SK-N-SH (cell line): ENCODE measurements at regions not wholly inside any gene's neighbourhood (a gene's known extent, or its start where the extent isn't known, plus 50 kb on each side); places are given as distances from the start of the nearest gene placed in this dataset.

Experiments
- CTCF ChIA-PET: fragments of 300-600, 350-600 bp; formaldehyde crosslinking; extraction: SDS; loops from one replicate; lab custom pipeline; 2021; lab: Yijun Ruan, JAX
- POLR2A ChIA-PET: fragments of 350-600 bp; sonication (Branson Sonifier 250); formaldehyde crosslinking; extraction: SDS; loops from one replicate; lab custom pipeline; 2020; ENCODE audit warnings: antibody characterized with exemption, inconsistent platforms; lab: Yijun Ruan, JAX
- DNase-seq: peaks from one replicate; pipeline ENCODE4 v3.0.0; 2012
- H2AFZ ChIP-seq: fragments of 200-600 bp; sonication (generic); 2 replicates; pipeline ENCODE4 v1.8.1; 2016; ENCODE audit warnings: antibody characterized with exemption, mild to moderate bottlenecking, low read depth
- H3F3A ChIP-seq: fragments of 200-600 bp; sonication (generic); replicated peaks from 2 replicates; pipeline ENCODE3; 2016; ENCODE audit warnings: antibody characterized with exemption, mild to moderate bottlenecking; ENCODE audit not compliant: insufficient read depth
- H3K27ac ChIP-seq, 2 experiments: fragments of 200-500 bp in 1 of 2; fragments of 200-600 bp in 1 of 2; sonication (Bioruptor generic) in 1 of 2; sonication (generic), shearing (Covaris generic) in 1 of 2; 2 replicates each; pipeline versions ENCODE4 v1.5.1 to v1.6.1; 2014 to 2016; ENCODE audit warnings: low read depth in 2 of 2, inconsistent platforms in 1 of 2, low read length in 1 of 2, mild to moderate bottlenecking in 1 of 2, mixed read lengths in 1 of 2
- H3K27me3 ChIP-seq: fragments of 200-600 bp; sonication (generic), shearing (Covaris generic); 2 replicates; pipeline ENCODE4 v1.6.1; 2016; ENCODE audit warnings: mixed run types; ENCODE audit not compliant: insufficient read depth
- H3K36me3 ChIP-seq, 2 experiments: fragments of 200-500 bp in 1 of 2; fragments of 200-600 bp in 1 of 2; sonication (Bioruptor generic) in 1 of 2; sonication (generic) in 1 of 2; replicated peaks in 1 of 2; 2 replicates each; pipeline versions ENCODE3 to v1.5.1; 2014 to 2016; ENCODE audit warnings: low read length in 1 of 2, mild to moderate bottlenecking in 1 of 2; ENCODE audit not compliant: insufficient read depth in 2 of 2, control insufficient read depth in 1 of 2
- H3K4me1 ChIP-seq, 2 experiments: fragments of 200-500 bp in 1 of 2; fragments of 200-600 bp in 1 of 2; sonication (Bioruptor generic) in 1 of 2; sonication (generic), shearing (Covaris generic) in 1 of 2; 2 replicates each; pipeline versions ENCODE4 v1.5.1 to v1.6.1; 2014 to 2016; ENCODE audit warnings: low read depth in 1 of 2, low read length in 1 of 2, mixed run types in 1 of 2; ENCODE audit not compliant: insufficient read depth in 2 of 2, control insufficient read depth in 1 of 2
- H3K4me2 ChIP-seq: fragments of 200-600 bp; sonication (generic), shearing (Covaris generic); 2 replicates; pipeline ENCODE4 v1.6.1; 2017; ENCODE audit warnings: mixed run types
- H3K4me3 ChIP-seq, 2 experiments: fragments of 200-500 bp in 1 of 2; fragments of 200-600 bp in 1 of 2; sonication (Bioruptor generic) in 1 of 2; sonication (generic), shearing (Covaris generic) in 1 of 2; 2 replicates each; pipeline versions ENCODE4 v1.5.1 to v1.8.1; 2014 to 2016; ENCODE audit warnings: low read depth in 2 of 2, inconsistent platforms in 1 of 2, low read length in 1 of 2, mild to moderate bottlenecking in 1 of 2, mixed read lengths in 1 of 2, moderate library complexity in 1 of 2
- H3K79me2 ChIP-seq: fragments of 200-600 bp; sonication (generic); 2 replicates; pipeline ENCODE4 v1.8.1; 2017; ENCODE audit warnings: mild to moderate bottlenecking; ENCODE audit not compliant: insufficient read depth
- H3K9ac ChIP-seq: fragments of 200-600 bp; sonication (generic); 2 replicates; pipeline ENCODE4 v1.6.1; 2017; ENCODE audit warnings: mixed run types
- H3K9me2 ChIP-seq: fragments of 200-600 bp; sonication (generic); 2 replicates; pipeline ENCODE4 v1.6.1; 2017; ENCODE audit warnings: mixed run types
- H3K9me3 ChIP-seq: fragments of 200-600 bp; sonication (generic); 2 replicates; pipeline ENCODE4 v1.6.1; 2017; ENCODE audit warnings: mixed run types, mild to moderate bottlenecking, moderate library complexity
- H4K20me1 ChIP-seq: fragments of 200-600 bp; sonication (generic); 2 replicates; pipeline ENCODE4 v1.6.1; 2017; ENCODE audit warnings: mild to moderate bottlenecking, mixed run types; ENCODE audit not compliant: insufficient read depth
- CHD2 ChIP-seq: fragments of 150-350 bp; IDR thresholded peaks from 2 replicates; pipeline ENCODE4 v1.6.1; 2018; ENCODE audit warnings: low read length; ENCODE audit not compliant: partially characterized antibody
- CTCF ChIP-seq: fragments of 200-600 bp; sonication (generic); IDR thresholded peaks from 2 replicates; pipeline ENCODE4 v1.6.1; 2017; ENCODE audit warnings: antibody characterized with exemption, mild to moderate bottlenecking, moderate library complexity
- ELF1 ChIP-seq: IDR thresholded peaks from 2 replicates; pipeline ENCODE4 v1.4.0; 2012
- EZH2phosphoT487 ChIP-seq: fragments of 200-600 bp; sonication (generic); IDR thresholded peaks from 2 replicates; pipeline ENCODE4 v1.6.1; 2017; ENCODE audit warnings: low read depth, mixed run types, mild to moderate bottlenecking, antibody characterized with exemption, moderate library complexity, borderline replicate concordance
- FOSL2 ChIP-seq: IDR thresholded peaks from 2 replicates; pipeline ENCODE4 v1.4.0; 2012; ENCODE audit warnings: low read depth, mild to moderate bottlenecking, moderate library complexity, borderline replicate concordance
- FOXJ3 ChIP-seq: sonication (generic); formaldehyde crosslinking; IDR thresholded peaks from 2 replicates; pipeline ENCODE4 v1.5.1; 2020; ENCODE audit warnings: mild to moderate bottlenecking, missing genetic modification reagents
- GATA2 ChIP-seq: sonication (generic); formaldehyde crosslinking; IDR thresholded peaks from 2 replicates; pipeline ENCODE4 v1.5.0; 2020; ENCODE audit warnings: mild to moderate bottlenecking, missing genetic modification reagents
- MEF2A ChIP-seq: IDR thresholded peaks from 2 replicates; pipeline ENCODE4 v1.4.0; 2012; ENCODE audit warnings: low read depth, borderline replicate concordance
- MXI1 ChIP-seq: IDR thresholded peaks from 2 replicates; pipeline ENCODE4 v1.6.1; 2012; ENCODE audit warnings: mild to moderate bottlenecking, low read depth, low read length, improper control_type of control experiment
- POLR2AphosphoS5 ChIP-seq: IDR thresholded peaks from 2 replicates; pipeline ENCODE4 v1.6.1; 2012; ENCODE audit warnings: low read depth, low read length
- RCOR1 ChIP-seq: fragments of 150-350 bp; IDR thresholded peaks from 2 replicates; pipeline ENCODE4 v1.6.1; 2017; ENCODE audit warnings: antibody characterized with exemption, low read length
- REST ChIP-seq: IDR thresholded peaks from 2 replicates; pipeline ENCODE4 v1.6.1; 2012; ENCODE audit warnings: mild to moderate bottlenecking, low read depth, low read length, moderate library complexity
- RFX5 ChIP-seq: IDR thresholded peaks from 2 replicates; pipeline ENCODE4 v1.6.1; 2012; ENCODE audit warnings: mild to moderate bottlenecking, improper control_type of control experiment, low read length
- RXRA ChIP-seq: IDR thresholded peaks from 2 replicates; pipeline ENCODE4 v1.4.0; 2012; ENCODE audit warnings: low read depth, mild to moderate bottlenecking, borderline replicate concordance
- SIN3A ChIP-seq: IDR thresholded peaks from 2 replicates; pipeline ENCODE4 v1.6.1; 2012; ENCODE audit warnings: low read depth, mild to moderate bottlenecking, low read length, moderate library complexity, borderline replicate concordance
- SMC3 ChIP-seq: IDR thresholded peaks from 2 replicates; pipeline ENCODE4 v1.6.1; 2012; ENCODE audit warnings: low read depth, low read length, improper control_type of control experiment
- TCF12 ChIP-seq: IDR thresholded peaks from 2 replicates; pipeline ENCODE4 v1.4.0; 2012
- YY1 ChIP-seq: IDR thresholded peaks from 2 replicates; pipeline ENCODE4 v1.4.0; 2012; ENCODE audit warnings: low read depth, mild to moderate bottlenecking
- ZBTB33 ChIP-seq: IDR thresholded peaks from 2 replicates; pipeline ENCODE4 v1.4.0; 2012; ENCODE audit warnings: low read depth, borderline replicate concordance
- WGBS: methylation state at CpG from one replicate; pipeline ENCODE4 v1.1.6; 2017; ENCODE audit warnings: low lambda C conversion rate; 5-methylcytosine and 5-hydroxymethylcytosine counted together
- TF ChIP-seq, protein P1 (sequence below): fragments of 150-350 bp; IDR thresholded peaks from 2 replicates; pipeline ENCODE4 v1.6.1; 2017; ENCODE audit warnings: antibody characterized with exemption, low read length, low read depth, borderline replicate concordance
- TF ChIP-seq, protein P2 (sequence below): IDR thresholded peaks from 2 replicates; pipeline ENCODE4 v1.4.0; 2012; ENCODE audit warnings: low read depth

DNA sequence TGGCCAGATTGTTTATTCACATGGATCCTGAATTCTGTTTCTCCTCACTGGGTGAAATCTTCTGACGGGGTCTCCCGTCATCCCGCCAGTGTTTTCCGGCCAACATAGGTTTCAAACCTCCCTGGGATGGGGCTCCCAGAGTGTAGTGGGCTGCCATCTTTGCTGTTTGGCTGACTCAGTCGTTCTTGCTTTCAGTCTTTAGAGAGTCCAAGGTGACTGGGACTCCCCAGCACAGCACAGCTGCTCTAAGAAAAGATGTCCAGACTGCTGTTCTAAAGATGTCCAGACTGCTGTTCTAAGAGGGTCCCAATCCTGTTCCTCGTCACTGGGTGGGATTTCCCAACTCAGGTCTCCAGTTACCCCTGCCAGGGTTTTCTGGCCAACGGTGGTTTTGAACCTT, 801.9 kb upstream of the IGFBP3 start (continued):
- TF ChIP-seq CHD2 (no peak), YY1 (no peak), SMC3 (no peak), MXI1 (no peak), ELF1 (no peak), CTCF (no peak)
- TF ChIP-seq, protein P1, sequence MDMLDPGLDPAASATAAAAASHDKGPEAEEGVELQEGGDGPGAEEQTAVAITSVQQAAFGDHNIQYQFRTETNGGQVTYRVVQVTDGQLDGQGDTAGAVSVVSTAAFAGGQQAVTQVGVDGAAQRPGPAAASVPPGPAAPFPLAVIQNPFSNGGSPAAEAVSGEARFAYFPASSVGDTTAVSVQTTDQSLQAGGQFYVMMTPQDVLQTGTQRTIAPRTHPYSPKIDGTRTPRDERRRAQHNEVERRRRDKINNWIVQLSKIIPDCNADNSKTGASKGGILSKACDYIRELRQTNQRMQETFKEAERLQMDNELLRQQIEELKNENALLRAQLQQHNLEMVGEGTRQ, result no peak

DNA sequence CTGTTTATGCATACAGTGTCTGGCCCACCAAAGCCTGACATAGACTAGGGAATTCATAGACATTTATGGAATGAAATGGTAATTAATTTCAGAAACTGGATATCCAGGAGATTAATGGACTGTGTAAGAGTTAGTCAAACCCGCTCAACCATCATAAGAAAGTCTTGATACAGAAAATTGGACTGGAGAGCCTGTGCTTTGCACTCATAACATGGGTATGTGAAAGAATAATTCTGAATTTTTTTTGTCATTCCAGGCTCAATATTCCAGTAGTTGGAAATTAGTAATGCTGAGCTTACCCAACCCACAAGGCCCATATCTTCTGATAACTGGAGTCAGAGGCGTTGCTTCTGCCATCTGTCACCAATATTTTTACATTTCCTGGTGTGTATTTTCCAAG, 799.7 kb upstream of the IGFBP3 start:
- Histone ChIP-seq H3K27ac (no peak overlapping the region), H4K20me1 (no peaks in the 10 kb centered on the region), H3F3A (no peaks in the 10 kb centered on the region), H3K9ac (no peak overlapping the region), H2AFZ (no peak overlapping the region), H3K4me1 (no peaks in the 10 kb centered on the region; a peak in 1 of 4 replicates), H3K4me3 (no peak overlapping the region), H3K27me3 (no peaks in the 10 kb centered on the region), H3K9me2 (no peaks in the 10 kb centered on the region), H3K4me2 (no peak overlapping the region), H3K9me3 (no peaks in the 10 kb centered on the region), H3K79me2 (no peaks in the 10 kb centered on the region), H3K36me3 (no peaks in the 10 kb centered on the region)
- DNase-seq, result no peak
- CTCF ChIA-PET, result interaction anchor here (1.5 kb wide), 1 partner anchor 22 kb away, joined by 3 read pairs; no protein-coding TSS in a partner anchor
- POLR2A ChIA-PET, result no interaction called here
- TF ChIP-seq MEF2A (no peak), CHD2 (no peak), ZBTB33 (no peak), TCF12 (no peak), GATA2 (CRISPR knock-in tag) (no peak), FOSL2 (no peak), EZH2phosphoT487 (no peak), SIN3A (no peak), RXRA (no peak), RFX5 (no peak), RCOR1 (no peak), ELF1 (no peak), FOXJ3 (CRISPR knock-in tag) (no peak), POLR2AphosphoS5 (no peak), REST (no peak)
- TF ChIP-seq, protein P2, sequence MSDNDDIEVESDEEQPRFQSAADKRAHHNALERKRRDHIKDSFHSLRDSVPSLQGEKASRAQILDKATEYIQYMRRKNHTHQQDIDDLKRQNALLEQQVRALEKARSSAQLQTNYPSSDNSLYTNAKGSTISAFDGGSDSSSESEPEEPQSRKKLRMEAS, result no peak
- 54% methylated on average over 2 of the region's 2 CpGs for WGBS
